ENCODE measurements at regions not wholly inside any gene's neighbourhood (a gene's known extent, or its start where the extent isn't known, plus 50 kb on each side); places are given as distances from the start of the nearest gene placed in this dataset.

DNA sequence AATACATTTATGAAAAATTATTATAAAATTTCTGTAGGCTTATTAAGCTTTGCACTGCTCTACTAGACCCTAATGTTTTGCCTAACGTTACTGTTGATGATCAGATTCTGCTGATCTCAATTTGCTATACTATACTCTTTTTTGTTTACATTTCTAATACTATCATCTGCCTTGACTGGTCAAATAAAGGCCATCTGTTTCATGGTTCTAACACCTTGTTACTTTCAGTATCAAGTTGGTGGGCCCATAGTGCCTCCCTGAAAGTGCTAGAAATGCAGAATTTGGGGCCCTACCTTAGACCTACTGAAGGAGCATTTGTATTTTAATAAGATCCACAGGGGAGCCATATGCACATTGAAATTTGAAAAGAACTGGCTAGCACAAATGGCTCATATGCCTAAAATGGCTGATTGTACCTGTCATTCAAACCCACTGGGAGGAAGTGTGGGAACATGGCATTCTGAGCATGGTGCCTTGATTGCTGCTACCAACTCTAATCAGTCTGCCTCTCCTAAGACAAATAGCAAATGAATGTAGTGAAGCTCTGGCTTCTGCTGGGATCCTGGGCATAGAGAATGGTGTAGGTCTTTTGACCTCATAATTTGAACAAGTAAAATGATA, 199.1 kb upstream of the BTBD3 start:
- TF ChIP-seq, protein P1, sequence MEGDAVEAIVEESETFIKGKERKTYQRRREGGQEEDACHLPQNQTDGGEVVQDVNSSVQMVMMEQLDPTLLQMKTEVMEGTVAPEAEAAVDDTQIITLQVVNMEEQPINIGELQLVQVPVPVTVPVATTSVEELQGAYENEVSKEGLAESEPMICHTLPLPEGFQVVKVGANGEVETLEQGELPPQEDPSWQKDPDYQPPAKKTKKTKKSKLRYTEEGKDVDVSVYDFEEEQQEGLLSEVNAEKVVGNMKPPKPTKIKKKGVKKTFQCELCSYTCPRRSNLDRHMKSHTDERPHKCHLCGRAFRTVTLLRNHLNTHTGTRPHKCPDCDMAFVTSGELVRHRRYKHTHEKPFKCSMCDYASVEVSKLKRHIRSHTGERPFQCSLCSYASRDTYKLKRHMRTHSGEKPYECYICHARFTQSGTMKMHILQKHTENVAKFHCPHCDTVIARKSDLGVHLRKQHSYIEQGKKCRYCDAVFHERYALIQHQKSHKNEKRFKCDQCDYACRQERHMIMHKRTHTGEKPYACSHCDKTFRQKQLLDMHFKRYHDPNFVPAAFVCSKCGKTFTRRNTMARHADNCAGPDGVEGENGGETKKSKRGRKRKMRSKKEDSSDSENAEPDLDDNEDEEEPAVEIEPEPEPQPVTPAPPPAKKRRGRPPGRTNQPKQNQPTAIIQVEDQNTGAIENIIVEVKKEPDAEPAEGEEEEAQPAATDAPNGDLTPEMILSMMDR (IDR thresholded peaks at IDR 0.05), result no peak
- TF ChIP-seq EZH2phosphoT487 (IDR thresholded peaks at IDR 0.05; ENCODE audit: borderline replicate concordance, low read depth) (no peak), YY1 (IDR thresholded peaks at IDR 0.05; ENCODE audit: low read depth) (no peak), MXI1 (IDR thresholded peaks at IDR 0.05; ENCODE audit: low read depth, low read length) (no peak), RCOR1 (IDR thresholded peaks at IDR 0.05; ENCODE audit: low read length) (no peak), EP300 (IDR thresholded peaks at IDR 0.05; ENCODE audit: borderline replicate concordance in 1 of 2, low read depth in 1 of 2, low read length in 1 of 2) (no peak), TAF1 (IDR thresholded peaks at IDR 0.05; ENCODE audit: borderline replicate concordance, low read depth, low read length) (no peak), JUND (IDR thresholded peaks at IDR 0.05) (no peak), SMC3 (IDR thresholded peaks at IDR 0.05; ENCODE audit: low read depth, low read length) (no peak), GABPA (IDR thresholded peaks at IDR 0.05; ENCODE audit: low read depth) (no peak), RAD21 (IDR thresholded peaks at IDR 0.05; ENCODE audit: low read length) (no peak)
- TF ChIP-seq, protein P2, sequence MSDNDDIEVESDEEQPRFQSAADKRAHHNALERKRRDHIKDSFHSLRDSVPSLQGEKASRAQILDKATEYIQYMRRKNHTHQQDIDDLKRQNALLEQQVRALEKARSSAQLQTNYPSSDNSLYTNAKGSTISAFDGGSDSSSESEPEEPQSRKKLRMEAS (IDR thresholded peaks at IDR 0.05; ENCODE audit: low read depth), result no peak
- TF ChIP-seq, protein P3, sequence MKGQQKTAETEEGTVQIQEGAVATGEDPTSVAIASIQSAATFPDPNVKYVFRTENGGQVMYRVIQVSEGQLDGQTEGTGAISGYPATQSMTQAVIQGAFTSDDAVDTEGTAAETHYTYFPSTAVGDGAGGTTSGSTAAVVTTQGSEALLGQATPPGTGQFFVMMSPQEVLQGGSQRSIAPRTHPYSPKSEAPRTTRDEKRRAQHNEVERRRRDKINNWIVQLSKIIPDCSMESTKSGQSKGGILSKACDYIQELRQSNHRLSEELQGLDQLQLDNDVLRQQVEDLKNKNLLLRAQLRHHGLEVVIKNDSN (IDR thresholded peaks at IDR 0.05; ENCODE audit: borderline replicate concordance, low read depth), result no peak
